ENCODE measurements at regions not wholly inside any gene's neighbourhood (a gene's known extent, or its start where the extent isn't known, plus 50 kb on each side); places are given as distances from the start of the nearest gene placed in this dataset.

GRCh38 chr9:25505644-25506043 is 172.6 kb downstream of the TUSC1 start:
- DNase-seq (ENCODE audit: low spot score), result no peak
- in situ Hi-C loops (cut with MboI; ENCODE audit: low sequenced_read_pairs, unreplicated experiment), result no loop called here

GRCh38 chr9:25481372-25481771 is 196.9 kb downstream of the TUSC1 start:
- DNase-seq (ENCODE audit: low spot score), result no peak
- in situ Hi-C loops (cut with MboI; ENCODE audit: low sequenced_read_pairs, unreplicated experiment), result no loop called here
- TF ChIP-seq CTCF (IDR thresholded peaks at IDR 0.05; ENCODE audit: borderline replicate concordance, control extremely low read depth, extremely low read depth, insufficient read depth, missing control alignments), result no peak

More at GRCh38 chr9:25505644-25506043, 172.6 kb downstream of the TUSC1 start:
- TF ChIP-seq CTCF (IDR thresholded peaks at IDR 0.05; ENCODE audit: borderline replicate concordance, control extremely low read depth, extremely low read depth, insufficient read depth, missing control alignments), result no peak

GRCh38 chr9:25480696-25481095 is 197.5 kb downstream of the TUSC1 start:
- TF ChIP-seq CTCF (IDR thresholded peaks at IDR 0.05; ENCODE audit: borderline replicate concordance, control extremely low read depth, extremely low read depth, insufficient read depth, missing control alignments), result no peak

GRCh38 chr9:25472681-25473080 is 205.6 kb downstream of the TUSC1 start:
- no peak for TF ChIP-seq CTCF (IDR thresholded peaks at IDR 0.05; ENCODE audit: borderline replicate concordance, control extremely low read depth, extremely low read depth, insufficient read depth, missing control alignments)
- in situ Hi-C loops (cut with MboI; ENCODE audit: low sequenced_read_pairs, unreplicated experiment), result no loop called here
- no peak for DNase-seq (ENCODE audit: low spot score)

More at GRCh38 chr9:25480696-25481095, 197.5 kb downstream of the TUSC1 start:
- in situ Hi-C loops (cut with MboI; ENCODE audit: low sequenced_read_pairs, unreplicated experiment), result no loop called here
- no peak for DNase-seq (ENCODE audit: low spot score)

GRCh38 chr9:25472085-25472607 is 206.1 kb downstream of the TUSC1 start:
- TF ChIP-seq CTCF (IDR thresholded peaks at IDR 0.05; ENCODE audit: borderline replicate concordance, control extremely low read depth, extremely low read depth, insufficient read depth, missing control alignments), result no peak
- in situ Hi-C loops (cut with MboI; ENCODE audit: low sequenced_read_pairs, unreplicated experiment), result no loop called here
- DNase-seq (ENCODE audit: low spot score), result no peak

- in situ Hi-C loops (cut with MboI; ENCODE audit: low sequenced_read_pairs, unreplicated experiment), result no loop called here
- DNase-seq (ENCODE audit: low spot score), result no peak
- TF ChIP-seq CTCF (IDR thresholded peaks at IDR 0.05; ENCODE audit: borderline replicate concordance, control extremely low read depth, extremely low read depth, insufficient read depth, missing control alignments), result no peak
Observed at GRCh38 chr9:25461416-25461815, 216.8 kb downstream of the TUSC1 start.
